Fibroblast of mammary gland (primary cell): ENCODE measurements at regions not wholly inside any gene's neighbourhood (a gene's known extent, or its start where the extent isn't known, plus 50 kb on each side); places are given as distances from the start of the nearest gene placed in this dataset.

Experiments used
- DNase-seq: peaks from one replicate; pipeline ENCODE4 v3.0.0-alpha.2; 2010; ENCODE audit warnings: low read depth
- H3K4me3 ChIP-seq: 2 replicates; pipeline ENCODE4 v1.5.1; 2011; ENCODE audit warnings: low read depth, mild to moderate bottlenecking, low read length, moderate library complexity; ENCODE audit not compliant: control insufficient read depth
- TF ChIP-seq, protein P1 (sequence below): conservative IDR thresholded peaks from 2 replicates; pipeline ENCODE4 v1.5.1; 2011; ENCODE audit warnings: low read depth, low read length, inconsistent platforms; ENCODE audit not compliant: control insufficient read depth, insufficient read depth

DNA sequence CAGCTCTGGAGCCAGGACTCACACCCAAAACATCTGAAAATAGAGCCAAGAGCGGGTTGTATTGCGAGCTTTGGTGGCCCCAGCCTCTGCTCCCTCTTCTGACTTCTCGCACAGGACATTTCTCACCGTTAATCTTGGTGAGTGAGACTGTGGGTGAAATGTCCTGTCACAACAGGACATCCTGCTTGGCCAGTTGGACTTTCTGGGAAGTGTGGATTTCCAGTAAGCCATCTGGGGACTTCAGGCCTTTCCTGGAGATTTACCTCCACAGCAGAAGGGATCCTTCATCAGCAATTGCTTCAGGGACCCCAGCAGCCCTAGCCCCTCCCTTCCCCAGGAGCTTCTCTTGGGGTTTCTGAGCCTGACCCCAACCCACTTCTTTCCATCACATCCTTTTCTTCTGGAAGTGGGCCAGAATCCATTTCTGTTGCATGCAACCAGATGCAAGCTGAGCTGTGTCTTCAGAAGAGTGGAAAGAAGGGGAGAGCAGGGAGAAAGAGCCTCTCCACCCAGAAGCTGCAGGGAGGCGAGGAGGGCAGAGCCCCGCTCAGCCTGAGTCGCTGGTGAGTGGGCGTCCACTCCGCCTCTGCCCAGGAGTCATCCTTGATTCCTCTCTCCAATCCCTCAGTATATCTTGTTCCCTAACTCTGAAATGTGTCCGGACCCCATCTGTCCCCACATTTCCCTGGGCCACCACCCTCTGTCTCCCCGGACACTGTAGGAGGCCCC is 50.3 kb upstream of the GADD45G start:
- DNase-seq, result peak; percentile 12
- TF ChIP-seq, protein P1, sequence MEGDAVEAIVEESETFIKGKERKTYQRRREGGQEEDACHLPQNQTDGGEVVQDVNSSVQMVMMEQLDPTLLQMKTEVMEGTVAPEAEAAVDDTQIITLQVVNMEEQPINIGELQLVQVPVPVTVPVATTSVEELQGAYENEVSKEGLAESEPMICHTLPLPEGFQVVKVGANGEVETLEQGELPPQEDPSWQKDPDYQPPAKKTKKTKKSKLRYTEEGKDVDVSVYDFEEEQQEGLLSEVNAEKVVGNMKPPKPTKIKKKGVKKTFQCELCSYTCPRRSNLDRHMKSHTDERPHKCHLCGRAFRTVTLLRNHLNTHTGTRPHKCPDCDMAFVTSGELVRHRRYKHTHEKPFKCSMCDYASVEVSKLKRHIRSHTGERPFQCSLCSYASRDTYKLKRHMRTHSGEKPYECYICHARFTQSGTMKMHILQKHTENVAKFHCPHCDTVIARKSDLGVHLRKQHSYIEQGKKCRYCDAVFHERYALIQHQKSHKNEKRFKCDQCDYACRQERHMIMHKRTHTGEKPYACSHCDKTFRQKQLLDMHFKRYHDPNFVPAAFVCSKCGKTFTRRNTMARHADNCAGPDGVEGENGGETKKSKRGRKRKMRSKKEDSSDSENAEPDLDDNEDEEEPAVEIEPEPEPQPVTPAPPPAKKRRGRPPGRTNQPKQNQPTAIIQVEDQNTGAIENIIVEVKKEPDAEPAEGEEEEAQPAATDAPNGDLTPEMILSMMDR, result no peak
- H3K4me3 ChIP-seq, result no peak overlapping the region

DNA sequence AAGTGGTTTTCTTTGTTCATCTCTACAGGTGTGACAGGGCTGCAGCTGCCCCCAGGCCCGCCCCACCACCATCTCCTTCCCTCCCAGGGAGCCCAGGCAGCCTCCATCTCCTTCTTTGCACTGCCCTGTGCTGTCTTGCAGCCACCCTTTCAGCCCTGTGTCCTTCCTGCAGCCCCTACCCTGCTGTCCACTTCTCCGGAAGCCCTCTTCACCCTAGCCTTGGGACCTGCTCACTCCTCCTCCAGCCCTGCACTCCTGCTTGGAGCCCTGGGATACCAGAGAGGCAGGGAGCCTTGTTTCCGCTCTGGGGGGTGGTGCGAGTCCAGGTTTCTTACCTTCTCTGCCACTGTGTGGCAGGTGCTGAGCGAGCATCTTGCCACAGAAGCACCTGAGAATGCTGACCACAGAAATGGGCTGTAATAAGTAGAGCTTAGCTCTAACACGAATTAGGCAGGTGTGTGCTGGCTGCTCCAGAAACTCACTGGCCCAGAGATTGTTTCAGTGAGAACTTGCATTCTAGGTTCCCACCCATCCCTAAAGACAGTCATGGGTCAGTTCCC is 51.3 kb upstream of the GADD45G start:
- TF ChIP-seq, protein P1, result no peak

DNA sequence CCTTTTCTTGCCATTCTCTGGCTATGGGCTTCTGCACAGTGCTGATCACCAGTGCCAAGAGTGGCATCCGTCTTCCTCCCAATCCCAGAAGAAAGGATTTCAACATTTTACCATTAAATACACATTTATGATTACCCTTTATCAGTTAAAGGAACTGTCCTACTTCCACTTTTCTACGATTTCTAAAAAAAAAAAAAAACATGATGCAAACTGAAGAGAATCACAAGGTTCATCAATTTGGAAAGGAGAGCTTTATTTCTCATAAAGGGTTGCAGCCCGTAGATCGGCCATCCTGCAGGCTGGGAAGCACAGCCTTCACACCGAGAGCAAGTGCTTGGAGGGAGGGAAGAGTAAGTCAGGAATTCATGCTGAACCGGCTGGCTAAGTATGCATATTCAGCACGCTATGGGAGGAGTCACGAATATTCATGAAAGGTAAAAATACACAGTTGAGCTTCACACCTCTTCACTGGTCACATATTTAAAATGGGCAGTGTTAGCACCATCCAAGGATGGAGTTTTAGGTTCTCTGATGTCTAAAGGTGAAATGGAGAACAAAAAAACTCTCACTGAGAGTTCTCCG is 52.5 kb upstream of the SEMA4D start:
- TF ChIP-seq, protein P1, result no peak
- H3K4me3 ChIP-seq, result no peak overlapping the region
- DNase-seq, result no peak

More for the DNA sequence above, 51.3 kb upstream of the GADD45G start:
- DNase-seq, result no peak
- H3K4me3 ChIP-seq, result no peak overlapping the region

DNA sequence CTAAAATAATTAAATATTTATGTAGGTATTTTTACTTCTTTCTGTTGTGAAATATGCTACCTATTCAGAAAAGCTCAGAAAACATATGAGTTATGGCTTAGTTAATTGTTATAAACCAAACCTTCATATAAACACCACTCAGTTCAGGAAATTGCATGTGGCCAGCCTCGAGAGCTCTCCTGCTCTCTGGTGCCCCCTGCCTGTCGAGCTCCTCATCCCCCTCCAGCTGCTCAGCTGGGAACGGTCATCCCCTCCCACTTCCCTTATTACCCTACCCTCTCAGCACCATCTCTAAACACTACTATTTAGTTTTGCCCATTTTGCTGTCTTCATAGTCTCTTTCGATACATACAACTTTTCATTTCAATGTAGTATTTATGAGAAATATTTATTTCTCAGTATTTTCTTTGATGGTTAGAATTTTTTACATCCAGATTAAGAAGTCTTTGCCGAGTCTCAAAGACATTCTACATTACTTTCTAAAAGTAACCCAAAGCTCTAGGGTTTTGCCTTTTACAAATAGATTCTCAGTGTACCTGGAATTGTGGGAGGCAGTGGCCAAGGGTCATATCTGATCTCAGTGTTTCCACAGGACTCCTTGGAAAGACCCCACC is 51.2 kb upstream of the SEMA4D start:
- peak; percentile 58 for DNase-seq
- TF ChIP-seq, protein P1, result peak; percentile 94
- no peak overlapping the region for H3K4me3 ChIP-seq

DNA sequence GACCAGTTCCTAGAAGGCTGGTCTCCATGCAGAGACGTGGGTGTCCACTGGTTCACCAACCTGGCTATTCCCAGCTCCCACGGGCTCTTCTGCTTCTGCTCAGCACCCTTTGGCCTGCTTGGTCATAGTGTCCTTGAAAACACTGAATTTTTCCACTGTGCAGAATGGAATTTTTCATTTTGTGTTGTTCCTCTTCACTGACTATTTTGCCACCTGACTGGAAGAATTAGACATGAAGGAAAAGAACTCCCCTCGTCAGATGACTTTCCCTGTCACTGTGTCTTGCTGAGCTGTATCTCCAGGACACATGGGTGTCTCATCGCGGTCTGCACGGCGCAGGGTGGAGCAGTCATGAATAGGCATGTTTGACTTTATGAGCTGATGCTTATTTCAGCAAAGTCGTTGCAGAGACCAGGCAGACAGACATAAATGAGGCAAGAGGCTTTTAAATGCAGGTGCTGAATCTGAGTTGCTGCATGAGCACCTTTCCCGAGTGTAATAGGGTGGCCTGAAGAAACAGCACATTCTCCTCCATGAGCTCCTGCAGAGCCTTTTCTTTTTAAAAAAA is 50.2 kb upstream of the SEMA4D start:
- H3K4me3 ChIP-seq, result no peak overlapping the region
- TF ChIP-seq, protein P1, result no peak
- DNase-seq, result no peak
